ENCODE measurements at regions not wholly inside any gene's neighbourhood (a gene's known extent, or its start where the extent isn't known, plus 50 kb on each side); places are given as distances from the start of the nearest gene placed in this dataset.

DNA sequence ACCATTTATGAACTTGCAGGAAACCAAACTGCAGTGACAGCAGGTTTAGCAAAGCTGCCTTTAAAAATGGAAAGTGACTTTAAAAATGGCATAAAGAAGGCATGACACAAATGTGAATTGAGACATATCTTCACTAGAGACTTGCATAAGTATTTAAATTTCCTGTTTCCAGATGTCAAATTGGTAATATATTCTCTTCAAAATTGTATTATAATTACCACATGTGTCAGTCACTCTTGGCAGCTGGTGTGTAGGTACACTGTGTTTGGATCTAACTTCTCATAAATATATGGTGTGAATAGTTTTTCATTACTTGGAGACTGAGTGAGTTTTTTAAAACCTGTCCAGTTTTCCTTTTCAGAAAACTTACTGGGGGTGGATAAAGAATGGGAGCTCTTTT, 636.2 kb upstream of the SGO1 start:
- TF ChIP-seq CTCF (IDR thresholded peaks at IDR 0.05) (no peak), POLR2A (IDR thresholded peaks at IDR 0.05) (no peak)

All from testis (tissue), 2 donors.